Ishikawa (cell line): ENCODE measurements at regions not wholly inside any gene's neighbourhood (a gene's known extent, or its start where the extent isn't known, plus 50 kb on each side); places are given as distances from the start of the nearest gene placed in this dataset.

ENCODE experiments used
- CEBPB ChIP-seq: IDR thresholded peaks from 2 replicates; pipeline ENCODE4 v1.6.1; 2012
- CREB1 ChIP-seq: IDR thresholded peaks from 2 replicates; pipeline ENCODE4 v1.6.1; 2012; ENCODE audit warnings: low read depth
- EGR1 ChIP-seq: IDR thresholded peaks from 2 replicates; pipeline ENCODE4 v1.6.1; 2012
- EP300 ChIP-seq: IDR thresholded peaks from 2 replicates; pipeline ENCODE4 v1.6.1; 2012; ENCODE audit warnings: borderline replicate concordance
- FOXM1 ChIP-seq: IDR thresholded peaks from 2 replicates; pipeline ENCODE4 v1.6.1; 2012; ENCODE audit warnings: low read depth, borderline replicate concordance
- MAX ChIP-seq: IDR thresholded peaks from 2 replicates; pipeline ENCODE4 v1.6.1; 2012
- NFIC ChIP-seq: IDR thresholded peaks from 2 replicates; pipeline ENCODE4 v1.6.1; 2012
- RAD21 ChIP-seq: IDR thresholded peaks from 2 replicates; pipeline ENCODE4 v1.6.1; 2012; ENCODE audit warnings: low read depth
- TAF1 ChIP-seq: IDR thresholded peaks from 2 replicates; pipeline ENCODE4 v1.6.1; 2012; ENCODE audit warnings: low read depth, mild to moderate bottlenecking
- TCF12 ChIP-seq: IDR thresholded peaks from 2 replicates; pipeline ENCODE4 v1.6.1; 2012; ENCODE audit warnings: low read depth
- TEAD4 ChIP-seq: IDR thresholded peaks from 2 replicates; pipeline ENCODE4 v1.6.1; 2012
- USF1 ChIP-seq: IDR thresholded peaks from 2 replicates; pipeline ENCODE4 v1.6.1; 2012
- YY1 ChIP-seq: IDR thresholded peaks from 2 replicates; pipeline ENCODE4 v1.6.1; 2012; ENCODE audit warnings: low read depth
- ZBTB7A ChIP-seq: IDR thresholded peaks from 2 replicates; pipeline ENCODE4 v1.6.1; 2012; ENCODE audit warnings: low read depth
- TF ChIP-seq, protein P1 (sequence below): IDR thresholded peaks from 2 replicates; pipeline ENCODE4 v1.6.1; 2012; ENCODE audit warnings: low read depth, mild to moderate bottlenecking

DNA sequence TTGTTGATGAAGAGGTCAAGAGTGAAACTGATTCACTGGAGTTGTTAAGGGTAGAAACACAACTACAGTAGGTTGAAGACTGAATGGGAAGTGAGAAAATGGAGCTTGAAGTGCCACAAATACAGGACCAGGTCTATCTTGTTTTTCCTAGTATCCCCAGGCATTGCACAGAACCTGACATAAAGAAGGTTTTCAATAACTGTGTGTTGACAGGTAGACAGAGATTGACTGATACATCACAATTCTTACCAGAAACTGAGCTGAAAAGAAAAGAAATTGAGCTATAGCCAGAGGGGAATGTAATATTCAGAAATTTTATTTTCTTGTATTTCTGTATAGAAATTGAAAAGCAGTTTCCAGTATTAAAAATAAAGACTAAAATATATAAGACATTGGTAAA is 767.7 kb downstream of the PCDH17 start:
- no peak for TF ChIP-seq TCF12

- TF ChIP-seq FOXM1: no peak
- TF ChIP-seq TEAD4: no peak
- TF ChIP-seq EP300: no peak
- TF ChIP-seq, protein P1, sequence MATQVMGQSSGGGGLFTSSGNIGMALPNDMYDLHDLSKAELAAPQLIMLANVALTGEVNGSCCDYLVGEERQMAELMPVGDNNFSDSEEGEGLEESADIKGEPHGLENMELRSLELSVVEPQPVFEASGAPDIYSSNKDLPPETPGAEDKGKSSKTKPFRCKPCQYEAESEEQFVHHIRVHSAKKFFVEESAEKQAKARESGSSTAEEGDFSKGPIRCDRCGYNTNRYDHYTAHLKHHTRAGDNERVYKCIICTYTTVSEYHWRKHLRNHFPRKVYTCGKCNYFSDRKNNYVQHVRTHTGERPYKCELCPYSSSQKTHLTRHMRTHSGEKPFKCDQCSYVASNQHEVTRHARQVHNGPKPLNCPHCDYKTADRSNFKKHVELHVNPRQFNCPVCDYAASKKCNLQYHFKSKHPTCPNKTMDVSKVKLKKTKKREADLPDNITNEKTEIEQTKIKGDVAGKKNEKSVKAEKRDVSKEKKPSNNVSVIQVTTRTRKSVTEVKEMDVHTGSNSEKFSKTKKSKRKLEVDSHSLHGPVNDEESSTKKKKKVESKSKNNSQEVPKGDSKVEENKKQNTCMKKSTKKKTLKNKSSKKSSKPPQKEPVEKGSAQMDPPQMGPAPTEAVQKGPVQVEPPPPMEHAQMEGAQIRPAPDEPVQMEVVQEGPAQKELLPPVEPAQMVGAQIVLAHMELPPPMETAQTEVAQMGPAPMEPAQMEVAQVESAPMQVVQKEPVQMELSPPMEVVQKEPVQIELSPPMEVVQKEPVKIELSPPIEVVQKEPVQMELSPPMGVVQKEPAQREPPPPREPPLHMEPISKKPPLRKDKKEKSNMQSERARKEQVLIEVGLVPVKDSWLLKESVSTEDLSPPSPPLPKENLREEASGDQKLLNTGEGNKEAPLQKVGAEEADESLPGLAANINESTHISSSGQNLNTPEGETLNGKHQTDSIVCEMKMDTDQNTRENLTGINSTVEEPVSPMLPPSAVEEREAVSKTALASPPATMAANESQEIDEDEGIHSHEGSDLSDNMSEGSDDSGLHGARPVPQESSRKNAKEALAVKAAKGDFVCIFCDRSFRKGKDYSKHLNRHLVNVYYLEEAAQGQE: no peak
- TF ChIP-seq TAF1: no peak
- TF ChIP-seq TCF12: no peak
- TF ChIP-seq MAX: no peak
- no peak for TF ChIP-seq ZBTB7A
- no peak for TF ChIP-seq EGR1
- TF ChIP-seq CEBPB: no peak
- no peak for TF ChIP-seq RAD21
- no peak for TF ChIP-seq CREB1
- TF ChIP-seq NFIC: no peak
- TF ChIP-seq USF1: no peak
- TF ChIP-seq YY1: no peak
Observed at GRCh38 chr13:58406545-58406944, 775.0 kb downstream of the PCDH17 start.

- TF ChIP-seq TEAD4 (no peak), RAD21 (no peak), MAX (no peak), FOXM1 (no peak), USF1 (no peak), TAF1 (no peak), CREB1 (no peak), NFIC (no peak), TCF12 (no peak), CEBPB (no peak), EGR1 (no peak), EP300 (no peak), ZBTB7A (no peak), YY1 (no peak)
- TF ChIP-seq, protein P1: no peak
Observed at GRCh38 chr13:58429917-58430316, 798.4 kb downstream of the PCDH17 start.

DNA sequence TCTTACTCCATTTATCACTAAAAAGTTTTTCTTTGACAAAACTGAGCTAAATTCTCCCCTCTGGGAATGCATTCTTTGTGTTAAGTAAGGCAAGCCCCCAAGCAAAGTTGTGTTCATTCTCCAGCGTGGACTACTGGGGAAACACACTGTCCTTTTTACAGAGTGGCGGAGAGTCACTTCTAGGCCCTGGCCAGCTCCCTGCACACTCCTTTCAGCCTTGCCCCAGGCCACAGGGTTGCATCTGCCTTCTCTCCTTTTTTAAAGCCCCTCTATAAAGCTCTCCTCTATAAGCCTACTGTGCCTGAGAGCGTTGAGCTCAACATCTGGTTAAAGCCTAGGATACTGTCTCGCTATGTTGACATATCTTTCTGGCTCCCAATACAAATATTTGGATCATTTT is 803.4 kb downstream of the PCDH17 start:
- no peak for TF ChIP-seq EGR1
- no peak for TF ChIP-seq USF1
- TF ChIP-seq CEBPB: no peak
- TF ChIP-seq MAX: no peak
- no peak for TF ChIP-seq NFIC
- no peak for TF ChIP-seq CREB1
- TF ChIP-seq EP300: no peak
- no peak for TF ChIP-seq TEAD4
- no peak for TF ChIP-seq RAD21
- no peak for TF ChIP-seq TAF1
- TF ChIP-seq YY1: no peak
- TF ChIP-seq, protein P1: no peak
- TF ChIP-seq ZBTB7A: no peak
